Adrenal gland (tissue), 9 donors: ENCODE measurements at regions not wholly inside any gene's neighbourhood (a gene's known extent, or its start where the extent isn't known, plus 50 kb on each side); places are given as distances from the start of the nearest gene placed in this dataset.

Experiments used
- DNase-seq, 7 donors: peaks; one replicate each; pipeline ENCODE4 v3.0.0-alpha.2; 2019 to 2020
- H3K27ac ChIP-seq, 5 donors: fragments of 200-600 bp; sonication (generic) in 4 of 5; 1 replicate in 3 of 5; 2 replicates in 2 of 5; pipeline versions ENCODE4 v1.5.1 to v1.8.0; 2016 to 2020; ENCODE audit warnings: mild to moderate bottlenecking in 1 of 5
- H3K27me3 ChIP-seq: fragments of 200-600 bp; 2 replicates; pipeline ENCODE4 v1.8.0; 2021
- H3K36me3 ChIP-seq, 2 donors: fragments of 200-600 bp; replicated peaks in 1 of 2; 1 replicate in 1 of 2; 2 replicates in 1 of 2; pipeline versions ENCODE4 v1.5.1 to v1.8.0; 2018 to 2022
- H3K4me1 ChIP-seq, 2 donors: fragments of 200-600 bp; replicated peaks in 1 of 2; 1 replicate in 1 of 2; 2 replicates in 1 of 2; pipeline versions ENCODE4 v1.5.1 to v1.8.0; 2018 to 2021
- H3K4me3 ChIP-seq, 4 donors: fragments of 200-600 bp; sonication (generic) in 3 of 4; one replicate each; pipeline ENCODE4 v1.5.1; 2016 to 2018
- H3K9me3 ChIP-seq, 3 donors: fragments of 200-600 bp; sonication (generic) in 1 of 3; replicated peaks in 1 of 3; 1 replicate in 2 of 3; 2 replicates in 1 of 3; pipeline versions ENCODE4 v1.5.1 to v1.8.0; 2016 to 2021
- CTCF ChIP-seq, 6 experiments: fragments of 450-650 bp in 4 of 6; fragments of 200-600 bp in 2 of 6; sonication (generic) in 1 of 6; IDR thresholded peaks; 1 replicate in 5 of 6; 2 replicates in 1 of 6; pipeline versions ENCODE4 v1.5.1 to v1.8.0; 2016 to 2021; ENCODE audit warnings: antibody characterized with exemption in 6 of 6, mild to moderate bottlenecking in 2 of 6, moderate library complexity in 1 of 6
- POLR2A ChIP-seq, 2 donors: fragments of 450-650 bp; IDR thresholded peaks; one replicate each; pipeline ENCODE4 v1.6.1; 2017; ENCODE audit warnings: antibody characterized with exemption in 2 of 2, mild to moderate bottlenecking in 2 of 2, moderate library complexity in 1 of 2
- WGBS, 4 donors: extraction: QIAGEN DNeasy Blood & Tissue Kit in 2 of 4; methylation state at CpG; one replicate each; pipeline versions ENCODE4 v1.1.5 to v1.1.7; 2013 to 2017; 5-methylcytosine and 5-hydroxymethylcytosine counted together
- intact Hi-C, 2 donors: fragments of 100-400 bp; cut with DNase I; formaldehyde crosslinking; loops; one replicate each; pipeline versions ENCODE4 v1.14.1 to v1.15.0; 2022 to 2023
- donor health status: healthy with polysubstance abuse.
- donor health status: Bipolar disorder and iron deficiency.
- donor health status: DM: yes; HTN: yes; CAD: no.
- donor health status: DM: no; HTN: no; CAD: no.
- donor health status: DM: no; HTN: no; CAD: no.

- no peak for DNase-seq
- Histone ChIP-seq H3K4me1 (no peaks in the 10 kb centered on the region), H3K4me3 (no peak overlapping the region), H3K27ac (no peak overlapping the region), H3K9me3 (no peaks in the 10 kb centered on the region), H3K27me3 (no peaks in the 10 kb centered on the region), H3K36me3 (no peaks in the 10 kb centered on the region)
- TF ChIP-seq CTCF (IDR thresholded peaks at IDR 0.05) (no peak), POLR2A (IDR thresholded peaks at IDR 0.05) (no peak)
- intact Hi-C loops = no loop called here
- whole genome bisulfite sequencing, 4 donors = 79 to 82% (median 81%) methylated on average over 2 of the region's 2 CpGs
Observed at GRCh38 chr21:14742119-14742518, 196.0 kb upstream of the SAMSN1 start.

GRCh38 chr21:14741256-14741655 is 195.1 kb upstream of the SAMSN1 start:
- intact Hi-C loops = no loop called here

GRCh38 chr21:14740692-14741091 is 194.6 kb upstream of the SAMSN1 start:
- no peaks in the 10 kb centered on the region for H3K36me3 ChIP-seq
- intact Hi-C loops = no loop called here
- H3K27ac ChIP-seq = no peak overlapping the region
- H3K9me3 ChIP-seq = no peaks in the 10 kb centered on the region
- DNase-seq = no peak
- no peak overlapping the region for H3K4me3 ChIP-seq
- no peaks in the 10 kb centered on the region for H3K4me1 ChIP-seq
- no peak for TF ChIP-seq CTCF (IDR thresholded peaks at IDR 0.05)
- no peak for TF ChIP-seq POLR2A (IDR thresholded peaks at IDR 0.05)
- no peaks in the 10 kb centered on the region for H3K27me3 ChIP-seq
- WGBS, 4 donors = 16 to 40% (median 37%) methylated on average over 1 of the region's 1 CpG

More at GRCh38 chr21:14741256-14741655, 195.1 kb upstream of the SAMSN1 start:
- no peak overlapping the region for H3K4me3 ChIP-seq
- H3K27me3 ChIP-seq = no peaks in the 10 kb centered on the region
- H3K27ac ChIP-seq = no peak overlapping the region
- no peaks in the 10 kb centered on the region for H3K4me1 ChIP-seq
- H3K9me3 ChIP-seq = no peaks in the 10 kb centered on the region
- no peaks in the 10 kb centered on the region for H3K36me3 ChIP-seq
- DNase-seq = no peak
- 95 to 100% (median 96%) methylated on average over 1 of the region's 1 CpG for WGBS, 4 donors
- no peak for TF ChIP-seq POLR2A (IDR thresholded peaks at IDR 0.05)
- TF ChIP-seq CTCF (IDR thresholded peaks at IDR 0.05) = no peak

GRCh38 chr21:14740116-14740515 is 194.0 kb upstream of the SAMSN1 start:
- H3K27ac ChIP-seq = no peak overlapping the region
- H3K27me3 ChIP-seq = no peaks in the 10 kb centered on the region
- no peak for DNase-seq
- WGBS, 4 donors = 78 to 91% (median 83%) methylated on average over 3 of the region's 3 CpGs
- TF ChIP-seq CTCF (IDR thresholded peaks at IDR 0.05) = no peak
- no peak for TF ChIP-seq POLR2A (IDR thresholded peaks at IDR 0.05)
- no peaks in the 10 kb centered on the region for H3K36me3 ChIP-seq
- no peaks in the 10 kb centered on the region for H3K9me3 ChIP-seq
- H3K4me3 ChIP-seq = no peak overlapping the region
- no peaks in the 10 kb centered on the region for H3K4me1 ChIP-seq
- intact Hi-C loops = no loop called here
